Skeletal muscle satellite cell (primary cell): ENCODE measurements at regions not wholly inside any gene's neighbourhood (a gene's known extent, or its start where the extent isn't known, plus 50 kb on each side); places are given as distances from the start of the nearest gene placed in this dataset.

Experiments used
- H3K27me3 ChIP-seq: 2 replicates; pipeline ENCODE4 v1.7.0; 2013; ENCODE audit warnings: low read length; ENCODE audit not compliant: control insufficient read depth, insufficient read depth
- H3K36me3 ChIP-seq: 2 replicates; pipeline ENCODE4 v1.7.0; 2013; ENCODE audit warnings: mild to moderate bottlenecking, control low read depth, low read length; ENCODE audit not compliant: insufficient read depth
- H3K4me1 ChIP-seq: 2 replicates; pipeline ENCODE4 v1.7.0; 2013; ENCODE audit warnings: low read length; ENCODE audit not compliant: control insufficient read depth, insufficient read depth
- H3K4me2 ChIP-seq: 2 replicates; pipeline ENCODE4 v1.7.0; 2013; ENCODE audit warnings: mild to moderate bottlenecking, low read length
- H3K4me3 ChIP-seq: 2 replicates; pipeline ENCODE4 v1.7.0; 2013; ENCODE audit warnings: low read length
- H3K9ac ChIP-seq: 2 replicates; pipeline ENCODE4 v1.7.0; 2013; ENCODE audit warnings: mild to moderate bottlenecking, low read depth, low read length, moderate library complexity
- H3K9me3 ChIP-seq: replicated peaks from 2 replicates; pipeline ENCODE4 v1.7.0; 2013; ENCODE audit warnings: mild to moderate bottlenecking, control low read depth, low read length

DNA sequence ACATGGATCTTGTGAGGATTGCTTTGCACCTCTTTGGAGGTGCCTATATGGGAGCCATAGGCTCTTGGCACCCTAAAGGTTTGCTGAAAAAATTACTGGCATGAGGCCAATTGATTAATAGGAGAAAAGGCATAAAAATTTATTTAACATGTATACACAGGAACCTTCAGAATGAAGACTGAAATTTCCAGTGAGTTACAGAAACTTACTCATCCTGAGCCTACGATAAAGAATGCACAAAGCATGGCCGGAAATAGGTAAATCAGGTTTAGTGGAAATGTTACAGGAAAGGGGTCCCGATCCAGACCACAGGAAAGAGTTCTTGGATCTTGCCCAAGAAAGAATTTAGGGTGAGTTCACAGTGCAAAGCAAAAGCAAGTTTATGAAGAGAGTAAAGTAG is 625.3 kb downstream of the MMUT start:
- H3K9me3 ChIP-seq, result peaks cover 15% of the 10 kb centered on the region
- H3K27me3 ChIP-seq, result no peaks in the 10 kb centered on the region
- no peak overlapping the region for H3K9ac ChIP-seq
- no peaks in the 10 kb centered on the region for H3K36me3 ChIP-seq
- H3K4me1 ChIP-seq, result no peaks in the 10 kb centered on the region
- no peak overlapping the region for H3K4me2 ChIP-seq
- no peak overlapping the region for H3K4me3 ChIP-seq

DNA sequence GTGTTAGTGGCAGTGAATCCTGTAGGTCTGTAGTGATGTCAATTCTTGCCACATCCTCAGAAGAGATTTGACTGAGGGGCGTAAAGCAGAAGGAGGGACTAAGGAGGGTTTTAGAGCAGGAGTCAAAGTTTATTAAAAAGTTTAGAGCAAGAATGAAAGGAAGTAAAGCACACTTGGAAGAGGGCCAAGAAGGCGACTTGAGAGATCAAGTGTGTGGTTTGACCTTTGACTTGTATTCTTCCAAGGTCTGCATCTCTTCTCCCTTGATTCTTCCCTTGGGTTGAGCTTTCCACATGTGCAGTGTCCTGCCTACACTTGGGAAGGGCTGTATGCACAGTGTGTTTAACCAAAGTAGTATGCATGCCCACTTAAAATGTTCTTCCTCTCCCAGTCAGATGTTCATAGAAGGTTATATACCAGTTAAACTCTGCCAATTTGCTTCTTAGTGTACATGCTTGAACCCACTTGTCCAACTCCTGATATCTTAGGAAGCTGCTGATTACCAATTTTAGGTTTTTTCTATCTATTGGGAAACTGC is 627.6 kb downstream of the MMUT start:
- no peaks in the 10 kb centered on the region for H3K9me3 ChIP-seq
- no peak overlapping the region for H3K4me3 ChIP-seq
- H3K9ac ChIP-seq, result no peak overlapping the region
- no peaks in the 10 kb centered on the region for H3K4me1 ChIP-seq
- no peak overlapping the region for H3K4me2 ChIP-seq
- H3K36me3 ChIP-seq, result no peaks in the 10 kb centered on the region
- no peaks in the 10 kb centered on the region for H3K27me3 ChIP-seq

DNA sequence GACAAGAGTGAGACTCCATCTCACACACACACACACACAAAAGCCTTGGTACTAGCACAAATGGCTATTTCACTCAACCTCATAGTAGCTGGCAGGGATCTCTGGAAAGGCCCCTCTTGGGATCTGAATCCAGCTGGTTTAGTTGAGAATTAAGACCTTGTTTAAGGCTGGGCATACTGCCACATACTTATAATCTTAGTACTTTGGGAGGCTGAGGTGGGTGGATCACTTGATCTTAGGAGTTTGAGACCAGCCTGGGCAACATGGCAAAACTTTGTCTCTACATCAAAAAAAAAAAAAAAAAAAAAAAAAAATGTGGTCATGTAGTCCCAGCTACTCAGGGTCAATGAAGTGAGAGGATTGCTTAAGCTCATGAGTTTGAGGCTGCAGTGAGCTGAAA is 628.3 kb downstream of the MMUT start:
- H3K4me1 ChIP-seq, result no peaks in the 10 kb centered on the region

DNA sequence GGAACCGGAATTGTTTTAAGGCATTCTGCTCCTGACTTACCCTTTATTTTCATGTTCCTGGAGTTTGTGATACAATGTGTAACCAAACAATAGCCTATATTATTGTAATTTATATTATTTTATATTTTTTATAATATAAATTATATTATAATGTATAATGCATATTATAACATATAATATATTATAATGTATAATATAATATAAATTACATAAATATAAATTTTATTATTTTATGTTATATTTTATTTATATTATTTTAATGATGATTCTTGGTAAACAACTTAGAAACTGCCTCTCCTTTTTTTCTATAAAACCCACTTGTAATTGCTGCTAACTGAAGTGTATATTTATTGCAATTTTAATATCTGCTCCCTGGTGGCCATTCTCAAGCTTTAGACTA is 629.1 kb downstream of the MMUT start:
- Histone ChIP-seq H3K27me3 (no peaks in the 10 kb centered on the region), H3K4me1 (no peaks in the 10 kb centered on the region), H3K4me2 (no peak overlapping the region), H3K9ac (no peak overlapping the region), H3K9me3 (no peaks in the 10 kb centered on the region), H3K36me3 (no peaks in the 10 kb centered on the region), H3K4me3 (no peak overlapping the region)

More for the DNA sequence above, 628.3 kb downstream of the MMUT start:
- no peaks in the 10 kb centered on the region for H3K9me3 ChIP-seq
- no peaks in the 10 kb centered on the region for H3K36me3 ChIP-seq
- no peak overlapping the region for H3K9ac ChIP-seq
- no peak overlapping the region for H3K4me2 ChIP-seq
- no peak overlapping the region for H3K4me3 ChIP-seq
- no peaks in the 10 kb centered on the region for H3K27me3 ChIP-seq

DNA sequence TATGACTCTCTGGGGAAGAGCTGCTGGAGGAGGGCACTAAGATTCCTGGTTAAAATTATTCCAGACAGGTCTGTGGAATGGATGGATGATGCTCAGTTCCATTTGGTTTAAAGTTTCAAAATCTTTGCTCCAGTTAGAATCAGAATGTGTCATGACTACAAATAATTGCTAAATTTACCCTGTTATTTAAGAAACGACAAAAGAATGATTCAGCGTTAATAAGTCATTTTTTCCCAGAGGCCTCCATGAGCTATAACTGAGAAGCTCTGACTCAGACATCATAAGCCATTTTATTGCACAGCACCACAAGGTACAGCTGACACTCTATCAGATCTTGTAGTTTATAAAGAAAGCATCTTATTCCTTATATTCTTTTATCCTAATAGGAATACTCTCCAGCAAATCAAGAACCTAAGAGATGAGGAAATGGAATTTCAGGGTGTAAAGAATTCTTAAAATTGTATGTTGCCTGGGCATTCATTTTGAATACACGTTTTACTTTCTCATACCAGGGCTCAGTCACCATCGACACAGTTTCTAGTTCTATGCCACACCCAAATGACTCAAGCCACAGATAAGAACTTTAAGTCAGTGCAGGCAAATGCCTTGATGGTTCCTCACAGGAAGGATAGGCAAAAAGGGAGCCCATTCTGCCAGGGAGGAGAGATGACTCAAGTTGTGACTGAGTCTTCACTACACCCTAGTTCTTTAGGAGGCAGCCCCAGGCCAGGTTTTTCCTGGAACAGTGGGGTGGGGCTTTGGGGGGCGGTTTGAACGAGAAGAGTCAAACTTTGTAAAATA is 636.0 kb downstream of the MMUT start:
- H3K4me3 ChIP-seq, result peak overlapping the region; percentile 40
- H3K4me2 ChIP-seq, result peak overlapping the region; percentile 81
- H3K36me3 ChIP-seq, result no peaks in the 10 kb centered on the region

DNA sequence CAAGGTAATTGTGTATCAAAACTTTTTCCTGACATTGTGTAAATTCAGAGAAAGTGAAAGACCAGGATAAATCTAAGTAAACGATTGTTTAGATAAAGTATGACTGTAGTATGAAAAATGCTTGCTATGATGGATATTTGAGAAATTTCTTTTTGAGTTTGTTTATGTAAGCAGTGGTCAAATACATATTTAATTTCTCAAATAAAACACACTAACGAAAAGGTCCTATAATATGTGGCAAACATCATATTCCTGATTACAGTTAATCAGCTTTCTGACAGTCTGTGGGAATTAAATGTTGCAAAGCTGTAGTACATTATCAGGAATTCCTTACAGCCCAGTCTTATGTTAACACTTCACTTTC is 636.9 kb downstream of the MMUT start:
- H3K4me1 ChIP-seq, result peaks cover 31% of the 10 kb centered on the region
- H3K9ac ChIP-seq, result peak overlapping the region; percentile 86
- H3K4me3 ChIP-seq, result peak overlapping the region; percentile 56

More for the DNA sequence above, 636.0 kb downstream of the MMUT start:
- Histone ChIP-seq H3K9ac (peak overlapping the region; percentile 86), H3K9me3 (no peaks in the 10 kb centered on the region), H3K4me1 (peaks cover 31% of the 10 kb centered on the region), H3K27me3 (no peaks in the 10 kb centered on the region)

DNA sequence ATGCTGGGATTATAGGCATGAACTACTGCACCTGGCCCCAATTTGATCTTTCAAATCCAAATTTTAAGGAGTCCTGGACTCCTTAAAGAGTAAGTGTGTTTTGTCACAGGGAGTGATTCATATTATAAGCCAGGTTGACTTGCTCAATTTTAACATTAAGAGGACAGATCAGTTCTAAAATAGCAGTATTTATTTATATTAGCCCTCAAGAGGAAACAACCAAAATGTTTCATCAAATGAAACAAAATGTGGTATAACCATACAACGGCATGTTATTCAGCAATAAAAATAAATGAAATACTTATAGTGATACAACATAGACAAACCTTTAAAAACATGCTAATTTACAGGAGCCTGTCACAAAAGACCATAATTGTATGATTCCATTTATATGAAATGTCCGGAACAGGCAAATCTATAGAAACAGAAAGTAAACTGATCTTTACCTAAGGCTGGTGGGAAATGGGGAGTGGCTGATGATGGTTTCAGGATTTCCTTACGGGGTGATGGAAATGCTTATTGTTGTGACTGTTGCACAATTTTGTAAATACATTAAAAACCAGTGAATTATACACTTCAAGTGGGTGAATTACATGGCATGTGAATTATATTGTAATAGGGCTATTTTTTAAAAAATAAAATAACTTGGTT is 637.4 kb downstream of the MMUT start:
- H3K9ac ChIP-seq, result peak overlapping the region; percentile 86
- peak overlapping the region; percentile 81 for H3K4me2 ChIP-seq
- peak overlapping the region; percentile 56 for H3K4me3 ChIP-seq
- H3K4me1 ChIP-seq, result peaks cover 31% of the 10 kb centered on the region
- no peaks in the 10 kb centered on the region for H3K9me3 ChIP-seq
- no peaks in the 10 kb centered on the region for H3K27me3 ChIP-seq
- no peaks in the 10 kb centered on the region for H3K36me3 ChIP-seq

More for the DNA sequence above, 636.9 kb downstream of the MMUT start:
- no peaks in the 10 kb centered on the region for H3K36me3 ChIP-seq
- H3K4me2 ChIP-seq, result peak overlapping the region; percentile 81
- no peaks in the 10 kb centered on the region for H3K27me3 ChIP-seq
- H3K9me3 ChIP-seq, result no peaks in the 10 kb centered on the region

DNA sequence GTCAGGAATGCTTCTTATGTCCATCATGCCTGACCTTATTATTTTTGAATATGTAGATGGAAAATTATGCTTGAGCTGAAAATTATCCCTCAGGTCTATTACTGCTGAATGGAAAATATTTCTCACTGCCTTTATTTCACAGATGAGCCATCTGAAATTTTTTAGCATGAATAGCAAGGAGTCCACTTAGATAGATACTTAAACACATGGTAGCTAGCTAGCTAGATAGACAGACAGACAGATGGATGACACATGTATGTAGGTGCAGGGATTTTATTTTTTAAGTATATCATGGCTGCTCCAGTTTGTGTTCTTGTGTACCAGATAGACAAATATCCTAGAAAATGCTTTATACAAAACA is 645.0 kb downstream of the MMUT start:
- H3K4me1 ChIP-seq, result peaks cover 14% of the 10 kb centered on the region
- H3K4me2 ChIP-seq, result peak overlapping the region; percentile 1
- no peaks in the 10 kb centered on the region for H3K9me3 ChIP-seq
- H3K36me3 ChIP-seq, result no peaks in the 10 kb centered on the region
- H3K27me3 ChIP-seq, result no peaks in the 10 kb centered on the region
- no peak overlapping the region for H3K9ac ChIP-seq
- no peak overlapping the region for H3K4me3 ChIP-seq

DNA sequence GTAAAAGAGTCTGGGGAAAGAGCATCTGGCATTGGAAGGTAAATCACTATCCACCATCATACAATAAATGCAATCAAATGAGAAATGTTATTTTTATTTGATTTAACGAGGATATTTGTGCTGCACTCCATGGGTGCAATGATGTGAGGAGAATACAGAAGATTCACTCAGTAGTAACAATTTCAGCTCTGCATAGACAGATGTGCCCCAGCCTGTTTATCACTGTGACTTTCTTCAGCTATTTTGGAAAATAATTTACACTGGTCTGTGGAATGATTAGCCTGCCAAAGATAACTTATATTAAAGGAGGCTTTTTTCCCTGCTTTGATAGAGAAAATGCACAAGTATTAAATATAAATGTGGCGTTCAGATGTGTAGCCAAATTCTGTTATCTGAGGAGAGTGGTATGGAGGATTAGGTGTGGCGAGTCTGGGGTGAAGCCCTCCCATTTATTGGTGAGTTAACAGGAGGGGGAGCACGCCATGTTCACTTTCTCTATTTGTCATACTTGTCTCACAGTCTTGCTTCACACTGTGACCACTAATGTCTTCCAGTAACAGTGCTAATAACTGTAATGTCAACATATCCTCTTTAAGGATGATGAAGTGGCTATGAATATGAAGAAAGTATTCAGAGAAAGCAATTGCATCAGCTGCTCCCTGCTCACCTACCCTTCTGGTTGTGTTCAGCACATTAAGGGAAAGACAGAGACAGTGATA is 645.6 kb downstream of the MMUT start:
- Histone ChIP-seq H3K27me3 (no peaks in the 10 kb centered on the region), H3K4me1 (peaks cover 14% of the 10 kb centered on the region), H3K36me3 (no peaks in the 10 kb centered on the region), H3K9me3 (no peaks in the 10 kb centered on the region), H3K9ac (no peak overlapping the region), H3K4me3 (no peak overlapping the region), H3K4me2 (peak overlapping the region; percentile 1)

DNA sequence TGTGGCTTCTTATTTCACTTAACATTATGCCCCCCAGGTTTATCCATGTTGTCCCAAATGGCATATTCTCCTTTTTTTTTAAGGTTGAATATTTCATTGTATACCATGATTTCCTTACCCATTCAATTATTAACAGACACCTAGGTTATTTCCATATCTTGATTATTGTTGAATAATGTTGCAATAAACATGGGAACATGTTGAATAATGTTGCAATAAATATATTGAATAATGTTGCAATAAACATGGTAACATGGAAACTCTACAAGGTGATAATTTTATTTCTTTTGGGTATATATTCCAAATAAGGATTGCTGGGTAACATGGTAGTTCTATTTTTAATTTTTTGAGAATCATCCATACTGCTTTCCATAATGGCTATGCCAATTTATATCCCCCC is 648.1 kb downstream of the MMUT start:
- Histone ChIP-seq H3K4me2 (no peak overlapping the region), H3K9me3 (no peaks in the 10 kb centered on the region), H3K36me3 (no peaks in the 10 kb centered on the region), H3K9ac (no peak overlapping the region), H3K4me1 (peaks cover 14% of the 10 kb centered on the region), H3K4me3 (no peak overlapping the region), H3K27me3 (no peaks in the 10 kb centered on the region)

DNA sequence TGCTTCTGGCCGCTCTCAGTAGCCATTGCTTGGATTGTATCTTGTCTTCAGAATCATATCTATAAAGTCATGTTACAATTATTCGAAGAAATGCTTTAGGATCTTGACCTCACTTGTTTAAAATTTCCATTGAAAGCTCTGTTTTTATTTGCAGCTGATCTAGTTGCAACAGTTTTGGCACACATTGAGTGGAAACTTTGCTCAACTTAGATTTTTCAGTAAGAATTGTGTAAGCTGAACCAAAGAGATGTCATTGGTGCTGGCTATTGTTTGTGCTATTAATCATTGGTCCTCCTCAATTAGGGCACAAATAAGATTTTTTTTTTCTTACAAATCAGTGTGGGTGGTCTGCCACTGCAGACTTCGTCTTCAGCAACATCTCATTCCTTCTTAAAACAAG is 649.2 kb downstream of the MMUT start:
- Histone ChIP-seq H3K4me2 (no peak overlapping the region), H3K36me3 (no peaks in the 10 kb centered on the region)

More for the DNA sequence above, 649.2 kb downstream of the MMUT start:
- no peaks in the 10 kb centered on the region for H3K9me3 ChIP-seq
- H3K4me1 ChIP-seq, result peaks cover 14% of the 10 kb centered on the region
- H3K9ac ChIP-seq, result no peak overlapping the region
- H3K27me3 ChIP-seq, result no peaks in the 10 kb centered on the region
- H3K4me3 ChIP-seq, result no peak overlapping the region
